SK-N-SH treated with all-trans-retinoic acid at 6 μM for 48 hours (cell line): ENCODE measurements at regions not wholly inside any gene's neighbourhood (a gene's known extent, or its start where the extent isn't known, plus 50 kb on each side); places are given as distances from the start of the nearest gene placed in this dataset.

Experiments used
- ATAC-seq: fragments of 200-7000 bp; cut with Tn5 transposase; 3 replicates; pipeline ENCODE4 v1.9.1; 2020; ENCODE audit warnings: mild to moderate bottlenecking, moderate library complexity
- ARNTL ChIP-seq: fragments of 450-650 bp; formaldehyde crosslinking; IDR thresholded peaks from 2 replicates; pipeline ENCODE4 v1.5.0; 2020; ENCODE audit warnings: low read depth, mild to moderate bottlenecking, moderate library complexity, borderline replicate concordance
- BACH2 ChIP-seq: fragments of 250-450 bp; sonication (Bioruptor Pico); IDR thresholded peaks from 2 replicates; pipeline ENCODE4 v1.9.0; 2021; ENCODE audit warnings: mild to moderate bottlenecking, borderline replicate concordance
- CREB5 ChIP-seq: fragments of 250-450 bp; sonication (Bioruptor Pico); IDR thresholded peaks from 2 replicates; pipeline ENCODE4 v1.5.1; 2020; ENCODE audit warnings: low read depth, mild to moderate bottlenecking, moderate library complexity
- CSDC2 ChIP-seq: fragments of 250-450 bp; sonication (Bioruptor Pico); IDR thresholded peaks from 2 replicates; pipeline ENCODE4 v1.5.0; 2020; ENCODE audit warnings: mild to moderate bottlenecking, moderate library complexity
- CSRNP3 ChIP-seq: fragments of 250-450 bp; sonication (Bioruptor Pico); IDR thresholded peaks from 2 replicates; pipeline ENCODE4 v1.5.1; 2021; ENCODE audit warnings: mild to moderate bottlenecking, moderate library complexity
- ESRRG ChIP-seq: fragments of 250-450 bp; sonication (Bioruptor Pico); IDR thresholded peaks from 2 replicates; pipeline ENCODE4 v1.6.1; 2021; ENCODE audit warnings: mild to moderate bottlenecking
- GLIS3 ChIP-seq: fragments of 250-450 bp; sonication (Bioruptor Pico); IDR thresholded peaks from 2 replicates; pipeline ENCODE4 v1.5.0; 2020; ENCODE audit warnings: mild to moderate bottlenecking, moderate library complexity
- ISL1 ChIP-seq: fragments of 250-450 bp; sonication (Bioruptor Pico); IDR thresholded peaks from 2 replicates; pipeline ENCODE4 v2.1.2; 2022; ENCODE audit warnings: mild to moderate bottlenecking, moderate library complexity
- OSR1 ChIP-seq: fragments of 250-450 bp; sonication (Bioruptor Pico); IDR thresholded peaks from 2 replicates; pipeline ENCODE4 v1.8.0; 2022; ENCODE audit warnings: moderate library complexity, mild to moderate bottlenecking, inconsistent platforms
- PATZ1 ChIP-seq: fragments of 250-450 bp; sonication (Bioruptor Pico); IDR thresholded peaks from 2 replicates; pipeline ENCODE4 v1.8.0; 2020; ENCODE audit warnings: mild to moderate bottlenecking, moderate library complexity, borderline replicate concordance
- POU6F1 ChIP-seq: fragments of 250-450 bp; sonication (Bioruptor Pico); IDR thresholded peaks from 2 replicates; pipeline ENCODE4 v1.8.0; 2021; ENCODE audit warnings: low read depth, mild to moderate bottlenecking, moderate library complexity, borderline replicate concordance
- PPARA ChIP-seq: fragments of 250-450 bp; sonication (Bioruptor Pico); IDR thresholded peaks from 2 replicates; pipeline ENCODE4 v1.5.0; 2020; ENCODE audit warnings: mild to moderate bottlenecking, borderline replicate concordance
- SNAI2 ChIP-seq: fragments of 250-450 bp; sonication (Bioruptor Pico); IDR thresholded peaks from 2 replicates; pipeline ENCODE4 v1.5.0; 2020; ENCODE audit warnings: mild to moderate bottlenecking, moderate library complexity
- TOX ChIP-seq: fragments of 250-450 bp; sonication (Bioruptor Pico); IDR thresholded peaks from 2 replicates; pipeline ENCODE4 v1.8.0; 2021; ENCODE audit warnings: mild to moderate bottlenecking, moderate library complexity, borderline replicate concordance
- TSHZ2 ChIP-seq: fragments of 250-450 bp; sonication (Bioruptor Pico); IDR thresholded peaks from 2 replicates; pipeline ENCODE4 v1.5.0; 2020; ENCODE audit warnings: mild to moderate bottlenecking, moderate library complexity
- ZC3H10 ChIP-seq: fragments of 250-450 bp; sonication (Bioruptor Pico); IDR thresholded peaks from 2 replicates; pipeline ENCODE4 v1.5.1; 2021; ENCODE audit warnings: mild to moderate bottlenecking, moderate library complexity
- ZFP3 ChIP-seq: fragments of 250-450 bp; sonication (Bioruptor Pico); IDR thresholded peaks from 2 replicates; pipeline ENCODE4 v1.5.0; 2020; ENCODE audit warnings: mild to moderate bottlenecking, moderate library complexity
- ZFP30 ChIP-seq: fragments of 450-650 bp; formaldehyde crosslinking; IDR thresholded peaks from 2 replicates; pipeline ENCODE4 v1.5.0; 2022; ENCODE audit warnings: mild to moderate bottlenecking, moderate library complexity
- ZNF565 ChIP-seq: fragments of 450-650 bp; formaldehyde crosslinking; conservative IDR thresholded peaks from 2 replicates; pipeline ENCODE4 v1.5.0; 2020; ENCODE audit warnings: low read depth, mild to moderate bottlenecking, moderate library complexity
- ZNF70 ChIP-seq: fragments of 450-650 bp; formaldehyde crosslinking; IDR thresholded peaks from 2 replicates; pipeline ENCODE4 v1.5.0; 2020; ENCODE audit warnings: mild to moderate bottlenecking, moderate library complexity
- ZNF8 ChIP-seq: fragments of 450-650 bp; formaldehyde crosslinking; IDR thresholded peaks from 2 replicates; pipeline ENCODE4 v1.5.0; 2020; ENCODE audit warnings: mild to moderate bottlenecking, moderate library complexity

- ATAC-seq: no peak
Observed at GRCh38 chr10:109264004-109264403, 659.3 kb downstream of the XPNPEP1 start.

GRCh38 chr10:109261231-109261630 is 662.1 kb downstream of the XPNPEP1 start:
- no peak for ATAC-seq
- TF ChIP-seq ESRRG (CRISPR knock-in tag) (no peak), GLIS3 (CRISPR knock-in tag) (no peak), ARNTL (CRISPR knock-in tag) (no peak), ZFP30 (no peak), ISL1 (no peak), ZNF565 (no peak), ZFP3 (CRISPR knock-in tag) (no peak), CREB5 (CRISPR knock-in tag) (no peak), POU6F1 (CRISPR knock-in tag) (no peak), PATZ1 (CRISPR knock-in tag) (no peak), OSR1 (CRISPR knock-in tag) (no peak), ZNF8 (CRISPR knock-in tag) (no peak), PPARA (no peak), CSRNP3 (CRISPR knock-in tag) (no peak), TSHZ2 (CRISPR knock-in tag) (no peak), TOX (CRISPR knock-in tag) (no peak), CSDC2 (CRISPR knock-in tag) (no peak), ZC3H10 (no peak), ZNF70 (CRISPR knock-in tag) (no peak)

More at GRCh38 chr10:109264004-109264403, 659.3 kb downstream of the XPNPEP1 start:
- no peak for TF ChIP-seq CSDC2 (CRISPR knock-in tag)
- TF ChIP-seq BACH2 (CRISPR knock-in tag): no peak
- no peak for TF ChIP-seq ZNF8 (CRISPR knock-in tag)
- no peak for TF ChIP-seq ZFP30
- no peak for TF ChIP-seq POU6F1 (CRISPR knock-in tag)
- no peak for TF ChIP-seq ISL1
- TF ChIP-seq, all 23 proteins: peak for 0

- TF ChIP-seq SNAI2 (CRISPR knock-in tag): no peak
- TF ChIP-seq ISL1: no peak
- peak; percentile 70 for ATAC-seq
Observed at GRCh38 chr10:109259293-109259692, 664.0 kb downstream of the XPNPEP1 start.
